ENCODE measurements at regions not wholly inside any gene's neighbourhood (a gene's known extent, or its start where the extent isn't known, plus 50 kb on each side); places are given as distances from the start of the nearest gene placed in this dataset.

- no peak for ATAC-seq
- no peak for TF ChIP-seq CTCF (IDR thresholded peaks at IDR 0.05)
- no peak for TF ChIP-seq TCF7L2 (IDR thresholded peaks at IDR 0.05; ENCODE audit: low read depth, low read length)
- TF ChIP-seq, protein P1, sequence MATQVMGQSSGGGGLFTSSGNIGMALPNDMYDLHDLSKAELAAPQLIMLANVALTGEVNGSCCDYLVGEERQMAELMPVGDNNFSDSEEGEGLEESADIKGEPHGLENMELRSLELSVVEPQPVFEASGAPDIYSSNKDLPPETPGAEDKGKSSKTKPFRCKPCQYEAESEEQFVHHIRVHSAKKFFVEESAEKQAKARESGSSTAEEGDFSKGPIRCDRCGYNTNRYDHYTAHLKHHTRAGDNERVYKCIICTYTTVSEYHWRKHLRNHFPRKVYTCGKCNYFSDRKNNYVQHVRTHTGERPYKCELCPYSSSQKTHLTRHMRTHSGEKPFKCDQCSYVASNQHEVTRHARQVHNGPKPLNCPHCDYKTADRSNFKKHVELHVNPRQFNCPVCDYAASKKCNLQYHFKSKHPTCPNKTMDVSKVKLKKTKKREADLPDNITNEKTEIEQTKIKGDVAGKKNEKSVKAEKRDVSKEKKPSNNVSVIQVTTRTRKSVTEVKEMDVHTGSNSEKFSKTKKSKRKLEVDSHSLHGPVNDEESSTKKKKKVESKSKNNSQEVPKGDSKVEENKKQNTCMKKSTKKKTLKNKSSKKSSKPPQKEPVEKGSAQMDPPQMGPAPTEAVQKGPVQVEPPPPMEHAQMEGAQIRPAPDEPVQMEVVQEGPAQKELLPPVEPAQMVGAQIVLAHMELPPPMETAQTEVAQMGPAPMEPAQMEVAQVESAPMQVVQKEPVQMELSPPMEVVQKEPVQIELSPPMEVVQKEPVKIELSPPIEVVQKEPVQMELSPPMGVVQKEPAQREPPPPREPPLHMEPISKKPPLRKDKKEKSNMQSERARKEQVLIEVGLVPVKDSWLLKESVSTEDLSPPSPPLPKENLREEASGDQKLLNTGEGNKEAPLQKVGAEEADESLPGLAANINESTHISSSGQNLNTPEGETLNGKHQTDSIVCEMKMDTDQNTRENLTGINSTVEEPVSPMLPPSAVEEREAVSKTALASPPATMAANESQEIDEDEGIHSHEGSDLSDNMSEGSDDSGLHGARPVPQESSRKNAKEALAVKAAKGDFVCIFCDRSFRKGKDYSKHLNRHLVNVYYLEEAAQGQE (IDR thresholded peaks at IDR 0.05; ENCODE audit: insufficient read depth in 1 of 2, low read depth in 2 of 2, low read length in 1 of 2) = no peak
- no peak for TF ChIP-seq POLR2AphosphoS5 (IDR thresholded peaks at IDR 0.05; ENCODE audit: low read depth, low read length)
- TF ChIP-seq SIN3A (IDR thresholded peaks at IDR 0.05; ENCODE audit: borderline replicate concordance, insufficient read depth, low read depth, low read length) = no peak
- Histone ChIP-seq H3K36me3 (ENCODE audit: control insufficient read depth, insufficient read depth, low read length) (no peaks in the 10 kb centered on the region), H3K27ac (ENCODE audit: low read length) (no peak overlapping the region), H3K4me3 (ENCODE audit: low read depth in 2 of 2, low read length in 2 of 2) (no peak overlapping the region), H3K27me3 (ENCODE audit: control insufficient read depth, insufficient read depth, low read length) (no peaks in the 10 kb centered on the region), H3K9me3 (ENCODE audit: control insufficient read depth, insufficient read depth, low read depth, low read length) (0 out of 2 replicates have a peak, but pooled peaks cover 3% of the 10 kb centered on the region), H3K4me1 (ENCODE audit: control insufficient read depth, insufficient read depth, low read length) (peaks cover 3% of the 10 kb centered on the region; the same call in 1 of the 2 replicates)
- ChIA-PET POLR2A (no interaction called here), CTCF (no interaction called here)
- intact Hi-C loops (cut with micrococcal nuclease; ENCODE audit: unreplicated experiment) (no loop called here), in situ Hi-C loops (cut with HindIII; ENCODE audit: low pct_unique_long_range_greater_than_20kb, low sequenced_read_pairs) (no loop called here)
- no peak for DNase-seq (ENCODE audit: low read depth, low spot score)
- BruUV-seq (replicated peaks) = no TSS peak
Observed at GRCh38 chr14:38045461-38045860, 162.2 kb upstream of the SSTR1 start.

GRCh38 chr14:38046160-38046559, 161.5 kb upstream of the SSTR1 start:
- intact Hi-C loops (cut with micrococcal nuclease; ENCODE audit: unreplicated experiment) (no loop called here), in situ Hi-C loops (cut with HindIII; ENCODE audit: low pct_unique_long_range_greater_than_20kb, low sequenced_read_pairs) (no loop called here)
- H3K9me3 ChIP-seq (ENCODE audit: control insufficient read depth, insufficient read depth, low read depth, low read length) = 0 out of 2 replicates have a peak, but pooled peaks cover 3% of the 10 kb centered on the region
- H3K4me3 ChIP-seq (ENCODE audit: low read depth in 2 of 2, low read length in 2 of 2) = no peak overlapping the region
- POLR2A ChIA-PET = no interaction called here
- no peak for ATAC-seq
- no peaks in the 10 kb centered on the region for H3K36me3 ChIP-seq (ENCODE audit: control insufficient read depth, insufficient read depth, low read length)
- H3K27me3 ChIP-seq (ENCODE audit: control insufficient read depth, insufficient read depth, low read length) = no peaks in the 10 kb centered on the region
- DNase-seq (ENCODE audit: low read depth, low spot score) = no peak
- TF ChIP-seq POLR2AphosphoS5 (IDR thresholded peaks at IDR 0.05; ENCODE audit: low read depth, low read length) (no peak), CTCF (IDR thresholded peaks at IDR 0.05) (no peak), SIN3A (IDR thresholded peaks at IDR 0.05; ENCODE audit: borderline replicate concordance, insufficient read depth, low read depth, low read length) (no peak), TCF7L2 (IDR thresholded peaks at IDR 0.05; ENCODE audit: low read depth, low read length) (no peak)
- TF ChIP-seq, protein P1 (IDR thresholded peaks at IDR 0.05; ENCODE audit: insufficient read depth in 1 of 2, low read depth in 2 of 2, low read length in 1 of 2) = no peak
- CTCF ChIA-PET = no interaction called here
- BruUV-seq (replicated peaks) = no TSS peak
- H3K4me1 ChIP-seq (ENCODE audit: control insufficient read depth, insufficient read depth, low read length) = peaks cover 3% of the 10 kb centered on the region; the same call in 1 of the 2 replicates
- no peak overlapping the region for H3K27ac ChIP-seq (ENCODE audit: low read length)
